VCaP (cell line): ENCODE measurements at regions not wholly inside any gene's neighbourhood (a gene's known extent, or its start where the extent isn't known, plus 50 kb on each side); places are given as distances from the start of the nearest gene placed in this dataset.

Experiments used
- H3K27ac ChIP-seq: fragments of 450-650 bp; 2 replicates; pipeline ENCODE4 v1.5.1; 2017
- CTCF ChIP-seq: fragments of 450-650 bp; conservative IDR thresholded peaks from 2 replicates; pipeline ENCODE4 v1.5.1; 2017; ENCODE audit warnings: mild to moderate bottlenecking, moderate library complexity

GRCh38 chr1:60994369-60994768 is 88.0 kb upstream of the NFIA start:
- no peak for TF ChIP-seq CTCF
- H3K27ac ChIP-seq: no peak overlapping the region

- H3K27ac ChIP-seq: no peak overlapping the region
- TF ChIP-seq CTCF: no peak
Measured at GRCh38 chr1:60992165-60992564, 90.2 kb upstream of the NFIA start.

GRCh38 chr1:60990714-60991090 is 91.7 kb upstream of the NFIA start:
- no peak for TF ChIP-seq CTCF
- H3K27ac ChIP-seq: 0 out of 2 replicates have a peak overlapping the region, but pooled peaks have one; percentile 36

GRCh38 chr1:60989749-60990713 is 92.3 kb upstream of the NFIA start:
- peak overlapping the region; percentile 36 for H3K27ac ChIP-seq
- TF ChIP-seq CTCF: no peak

- TF ChIP-seq CTCF: no peak
- no peak overlapping the region for H3K27ac ChIP-seq
Measured at GRCh38 chr1:60988891-60989290, 93.5 kb upstream of the NFIA start.

- TF ChIP-seq CTCF: no peak
- H3K27ac ChIP-seq: no peak overlapping the region
Measured at GRCh38 chr1:60987904-60988303, 94.5 kb upstream of the NFIA start.

GRCh38 chr1:60984062-60984799 is 98.1 kb upstream of the NFIA start:
- no peak overlapping the region for H3K27ac ChIP-seq
- TF ChIP-seq CTCF: no peak
